ENCODE measurements at regions not wholly inside any gene's neighbourhood (a gene's known extent, or its start where the extent isn't known, plus 50 kb on each side); places are given as distances from the start of the nearest gene placed in this dataset.

GRCh38 chr12:24155042-24155441 is 205.6 kb upstream of the SOX5 start:
- TF ChIP-seq JUN (CRISPR knock-in tag; IDR thresholded peaks at IDR 0.05) = no peak
- TF ChIP-seq PBX3 (CRISPR knock-in tag; IDR thresholded peaks at IDR 0.05; ENCODE audit: borderline replicate concordance) = no peak
- TF ChIP-seq ZNF275 (CRISPR knock-in tag; IDR thresholded peaks at IDR 0.05; ENCODE audit: borderline replicate concordance) = no peak
- no peak for TF ChIP-seq CC2D1A (CRISPR knock-in tag; IDR thresholded peaks at IDR 0.05)
- no peak for TF ChIP-seq POLR2A (IDR thresholded peaks at IDR 0.05; ENCODE audit: insufficient read depth in 1 of 2, low read depth in 2 of 2, low read length in 2 of 2)
- TF ChIP-seq CTCF (CRISPR knock-in tag; IDR thresholded peaks at IDR 0.05) = no peak
- TF ChIP-seq THRA (CRISPR knock-in tag; IDR thresholded peaks at IDR 0.05; ENCODE audit: borderline replicate concordance) = no peak

Data from HepG2 (cell line).